SK-N-MC (cell line): ENCODE measurements at regions not wholly inside any gene's neighbourhood (a gene's known extent, or its start where the extent isn't known, plus 50 kb on each side); places are given as distances from the start of the nearest gene placed in this dataset.

Source experiments
- FOXP2 ChIP-seq: optimal IDR thresholded peaks from 2 replicates; pipeline ENCODE3; 2011; ENCODE audit warnings: mild to moderate bottlenecking, moderate library complexity; ENCODE audit not compliant: insufficient read depth; ENCODE audit errors: extremely low read length, control extremely low read depth
- POLR2AphosphoS5 ChIP-seq: IDR thresholded peaks from 2 replicates; pipeline ENCODE4 v1.6.1; 2012; ENCODE audit warnings: mild to moderate bottlenecking, low read depth, low read length, borderline replicate concordance

DNA sequence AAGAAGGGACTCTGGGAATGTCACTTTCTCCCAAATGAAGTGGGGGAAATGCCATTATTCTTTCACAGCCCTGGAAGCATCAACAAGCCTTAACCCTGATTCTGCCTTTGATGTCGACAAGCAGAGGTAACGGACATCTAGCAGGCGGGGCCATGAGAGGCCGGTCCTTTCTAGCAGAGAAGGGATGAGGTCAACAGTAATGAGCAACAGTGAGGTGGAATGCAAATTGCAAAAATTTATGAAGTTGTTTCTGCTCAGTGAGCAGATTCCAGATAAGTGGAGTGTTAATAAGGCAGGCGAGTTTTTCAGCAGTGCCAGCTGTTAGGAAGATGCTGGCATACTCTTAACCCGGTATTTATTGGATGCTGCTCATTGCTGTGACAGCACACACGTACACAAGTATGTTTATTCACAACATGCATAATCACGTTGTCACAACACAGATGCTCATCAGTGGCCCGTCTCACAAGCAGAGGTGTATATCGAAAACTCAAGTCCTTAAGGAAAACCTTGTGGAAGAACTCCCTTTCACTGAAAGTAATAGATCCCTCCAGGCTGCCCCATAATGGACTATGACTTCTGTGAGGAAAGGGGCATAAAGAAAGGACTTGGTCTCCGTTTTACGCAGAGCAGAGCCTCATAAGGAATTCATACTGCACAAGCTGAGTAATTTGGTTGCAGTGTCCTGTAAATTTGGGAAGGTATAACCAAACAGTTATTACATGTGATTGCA lies 329.0 kb downstream of the IGSF11 start:
- no peak for TF ChIP-seq POLR2AphosphoS5
- no peak for TF ChIP-seq FOXP2
